ENCODE measurements at regions not wholly inside any gene's neighbourhood (a gene's known extent, or its start where the extent isn't known, plus 50 kb on each side); places are given as distances from the start of the nearest gene placed in this dataset.
A peak's percentile ranks its signal among the peaks of the same experiment; 100 is the strongest.

DNA sequence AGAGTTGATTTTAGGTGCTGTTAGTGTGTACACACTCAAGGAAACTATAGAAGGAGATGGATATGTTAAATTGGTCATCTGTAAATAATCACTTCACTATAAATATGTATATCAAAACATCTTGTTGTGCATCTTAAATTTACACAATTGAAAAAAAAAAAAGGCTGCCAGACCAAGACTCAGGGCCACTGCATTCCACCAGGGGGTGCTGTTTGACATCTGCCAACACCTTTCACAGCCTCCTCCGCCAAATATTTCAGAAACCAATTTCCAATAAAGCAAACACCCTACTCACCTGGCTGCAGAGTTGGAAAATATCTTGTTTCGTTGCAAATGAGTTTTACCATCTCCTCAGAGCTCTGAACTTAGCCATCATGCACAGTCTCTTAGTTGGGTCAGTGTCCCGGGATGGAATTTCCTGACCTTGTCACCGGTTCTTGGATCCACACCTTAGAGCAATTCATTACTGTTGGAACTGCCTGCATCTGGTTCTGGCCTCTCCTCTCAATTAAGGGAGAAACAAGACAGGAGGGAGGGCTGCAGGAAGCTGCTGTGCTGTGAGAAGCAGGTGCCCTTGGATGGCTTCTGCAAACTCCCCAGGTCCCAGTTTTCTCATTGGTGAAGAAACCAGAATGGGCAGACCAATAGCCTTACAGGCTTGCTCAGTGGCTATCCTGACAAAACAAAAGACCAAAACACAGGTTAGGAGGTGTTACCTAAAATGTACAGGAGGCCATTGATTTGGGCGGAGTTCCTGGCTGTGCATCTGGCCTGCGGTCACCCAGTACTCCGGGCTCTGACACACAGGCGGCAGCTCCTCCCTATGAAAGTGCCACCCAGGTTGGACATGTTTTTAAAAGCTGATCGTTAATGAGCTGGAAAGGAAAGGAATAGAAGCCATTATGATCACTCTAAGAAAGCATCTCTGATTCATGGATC is 746.6 kb downstream of the UQCRFS1 start:
- no peak overlapping the region for H3K4me3 ChIP-seq (ENCODE audit: low read depth, low read length)
- TF ChIP-seq, protein P1, sequence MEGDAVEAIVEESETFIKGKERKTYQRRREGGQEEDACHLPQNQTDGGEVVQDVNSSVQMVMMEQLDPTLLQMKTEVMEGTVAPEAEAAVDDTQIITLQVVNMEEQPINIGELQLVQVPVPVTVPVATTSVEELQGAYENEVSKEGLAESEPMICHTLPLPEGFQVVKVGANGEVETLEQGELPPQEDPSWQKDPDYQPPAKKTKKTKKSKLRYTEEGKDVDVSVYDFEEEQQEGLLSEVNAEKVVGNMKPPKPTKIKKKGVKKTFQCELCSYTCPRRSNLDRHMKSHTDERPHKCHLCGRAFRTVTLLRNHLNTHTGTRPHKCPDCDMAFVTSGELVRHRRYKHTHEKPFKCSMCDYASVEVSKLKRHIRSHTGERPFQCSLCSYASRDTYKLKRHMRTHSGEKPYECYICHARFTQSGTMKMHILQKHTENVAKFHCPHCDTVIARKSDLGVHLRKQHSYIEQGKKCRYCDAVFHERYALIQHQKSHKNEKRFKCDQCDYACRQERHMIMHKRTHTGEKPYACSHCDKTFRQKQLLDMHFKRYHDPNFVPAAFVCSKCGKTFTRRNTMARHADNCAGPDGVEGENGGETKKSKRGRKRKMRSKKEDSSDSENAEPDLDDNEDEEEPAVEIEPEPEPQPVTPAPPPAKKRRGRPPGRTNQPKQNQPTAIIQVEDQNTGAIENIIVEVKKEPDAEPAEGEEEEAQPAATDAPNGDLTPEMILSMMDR (conservative IDR thresholded peaks at IDR 0.05; ENCODE audit: low read depth, low read length): peak; percentile 92
- peak; percentile 78 for DNase-seq (ENCODE audit: low read depth)

- no peak overlapping the region for H3K4me3 ChIP-seq (ENCODE audit: low read depth, low read length)
- TF ChIP-seq, protein P1 (conservative IDR thresholded peaks at IDR 0.05; ENCODE audit: low read depth, low read length): no peak
- DNase-seq (ENCODE audit: low read depth): peak; percentile 44
These were observed 747.4 kb downstream of the UQCRFS1 start for GRCh38 chr19:28465371-28466086.

GRCh38 chr19:28463493-28464053 is 749.4 kb downstream of the UQCRFS1 start:
- TF ChIP-seq, protein P1 (conservative IDR thresholded peaks at IDR 0.05; ENCODE audit: low read depth, low read length): no peak
- DNase-seq (ENCODE audit: low read depth): no peak
- H3K4me3 ChIP-seq (ENCODE audit: low read depth, low read length): no peak overlapping the region

- DNase-seq (ENCODE audit: low read depth): no peak
- TF ChIP-seq, protein P1 (conservative IDR thresholded peaks at IDR 0.05; ENCODE audit: low read depth, low read length): no peak
- no peak overlapping the region for H3K4me3 ChIP-seq (ENCODE audit: low read depth, low read length)
These were observed 755.3 kb downstream of the UQCRFS1 start for GRCh38 chr19:28457620-28458019.

DNA sequence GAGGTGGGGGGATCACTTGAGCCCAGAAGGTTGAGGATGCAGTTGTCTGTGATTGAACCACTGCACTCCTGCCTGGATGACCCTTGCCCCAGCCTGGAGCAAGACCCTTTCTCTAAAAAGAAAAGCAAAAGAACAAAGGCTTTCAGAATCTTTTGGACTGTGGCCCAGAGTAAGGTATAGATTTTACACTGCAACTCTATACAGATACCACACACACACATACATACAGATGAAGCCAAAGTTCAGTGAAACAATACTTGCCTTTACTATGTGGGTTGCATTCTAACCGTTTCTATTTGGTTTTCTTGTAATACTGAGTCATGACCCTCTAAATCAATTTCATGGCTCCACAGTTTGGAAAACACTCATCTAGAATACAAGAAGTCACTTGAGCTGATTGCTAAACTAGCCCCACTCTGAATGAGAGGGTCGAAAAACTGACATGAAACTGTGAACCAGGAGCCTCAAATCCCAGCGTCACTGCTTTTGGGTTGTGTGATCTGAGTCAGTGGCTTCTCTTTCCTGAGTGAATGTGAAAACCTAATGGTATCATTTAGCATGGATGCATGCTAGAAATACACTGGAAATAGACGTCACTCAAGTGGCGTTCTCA is 756.1 kb downstream of the UQCRFS1 start:
- DNase-seq (ENCODE audit: low read depth): no peak
- no peak overlapping the region for H3K4me3 ChIP-seq (ENCODE audit: low read depth, low read length)
- TF ChIP-seq, protein P1 (conservative IDR thresholded peaks at IDR 0.05; ENCODE audit: low read depth, low read length): no peak

- H3K4me3 ChIP-seq (ENCODE audit: low read depth, low read length): no peak overlapping the region
- TF ChIP-seq, protein P1 (conservative IDR thresholded peaks at IDR 0.05; ENCODE audit: low read depth, low read length): no peak
- no peak for DNase-seq (ENCODE audit: low read depth)
These were observed 756.7 kb downstream of the UQCRFS1 start for GRCh38 chr19:28456252-28456651.

Data from choroid plexus epithelial cell (primary cell).